ENCODE measurements at regions not wholly inside any gene's neighbourhood (a gene's known extent, or its start where the extent isn't known, plus 50 kb on each side); places are given as distances from the start of the nearest gene placed in this dataset.

DNA sequence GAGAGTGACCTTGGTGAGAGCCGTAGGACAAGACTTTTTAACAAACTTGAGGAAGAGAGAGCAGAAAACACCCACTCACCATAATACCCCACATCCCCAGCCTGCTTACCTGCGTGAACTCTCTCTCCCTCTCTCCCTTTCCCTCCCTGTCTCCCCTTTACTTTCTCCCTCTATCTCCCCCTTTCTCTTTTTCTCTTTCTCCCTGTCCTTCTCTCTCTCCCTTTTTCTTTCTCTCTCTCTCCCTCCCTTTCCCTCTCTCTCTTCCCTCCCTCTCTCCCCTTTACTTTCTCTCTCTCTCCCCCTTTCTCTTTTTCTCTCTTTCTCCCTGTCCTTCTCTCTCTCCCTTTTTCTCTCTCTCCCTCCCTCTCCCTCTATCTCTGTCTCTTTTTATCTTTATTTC lies 464.0 kb upstream of the AUTS2 start:
- TF ChIP-seq, protein P1, sequence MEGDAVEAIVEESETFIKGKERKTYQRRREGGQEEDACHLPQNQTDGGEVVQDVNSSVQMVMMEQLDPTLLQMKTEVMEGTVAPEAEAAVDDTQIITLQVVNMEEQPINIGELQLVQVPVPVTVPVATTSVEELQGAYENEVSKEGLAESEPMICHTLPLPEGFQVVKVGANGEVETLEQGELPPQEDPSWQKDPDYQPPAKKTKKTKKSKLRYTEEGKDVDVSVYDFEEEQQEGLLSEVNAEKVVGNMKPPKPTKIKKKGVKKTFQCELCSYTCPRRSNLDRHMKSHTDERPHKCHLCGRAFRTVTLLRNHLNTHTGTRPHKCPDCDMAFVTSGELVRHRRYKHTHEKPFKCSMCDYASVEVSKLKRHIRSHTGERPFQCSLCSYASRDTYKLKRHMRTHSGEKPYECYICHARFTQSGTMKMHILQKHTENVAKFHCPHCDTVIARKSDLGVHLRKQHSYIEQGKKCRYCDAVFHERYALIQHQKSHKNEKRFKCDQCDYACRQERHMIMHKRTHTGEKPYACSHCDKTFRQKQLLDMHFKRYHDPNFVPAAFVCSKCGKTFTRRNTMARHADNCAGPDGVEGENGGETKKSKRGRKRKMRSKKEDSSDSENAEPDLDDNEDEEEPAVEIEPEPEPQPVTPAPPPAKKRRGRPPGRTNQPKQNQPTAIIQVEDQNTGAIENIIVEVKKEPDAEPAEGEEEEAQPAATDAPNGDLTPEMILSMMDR (IDR thresholded peaks at IDR 0.05): no peak
- TF ChIP-seq POLR2A (IDR thresholded peaks at IDR 0.05): no peak
- TF ChIP-seq EP300 (IDR thresholded peaks at IDR 0.05): no peak

Measured in ovary (tissue), 3 donors.